Ovary (tissue), 7 donors: ENCODE measurements at regions not wholly inside any gene's neighbourhood (a gene's known extent, or its start where the extent isn't known, plus 50 kb on each side); places are given as distances from the start of the nearest gene placed in this dataset.

Source experiments
- DNase-seq, 5 donors: peaks; one replicate each; pipeline ENCODE4 v3.0.0-alpha.2; 2019 to 2020
- H3K27ac ChIP-seq, 2 donors: fragments of 200-600 bp; one replicate each; pipeline versions ENCODE4 v1.5.1 to v1.8.0; 2019 to 2022
- H3K27me3 ChIP-seq: fragments of 200-600 bp; one replicate; pipeline ENCODE4 v1.8.0; 2022
- H3K36me3 ChIP-seq: fragments of 200-600 bp; sonication (generic); one replicate; pipeline ENCODE4 v1.5.1; 2019
- H3K4me1 ChIP-seq: one replicate; pipeline ENCODE4 v1.8.1; 2013; ENCODE audit warnings: mild to moderate bottlenecking, moderate library complexity; ENCODE audit not compliant: insufficient read depth
- H3K4me3 ChIP-seq: fragments of 200-600 bp; sonication (generic); one replicate; pipeline ENCODE4 v1.5.1; 2017
- H3K9me3 ChIP-seq, 2 donors: fragments of 200-600 bp in 1 of 2; sonication (generic) in 1 of 2; one replicate each; pipeline versions ENCODE4 v1.5.1 to v1.8.1; 2013 to 2019; ENCODE audit warnings: mild to moderate bottlenecking in 1 of 2, moderate library complexity in 1 of 2
- CTCF ChIP-seq, 3 donors: fragments of 450-650 bp in 2 of 3; fragments of 200-600 bp in 1 of 3; IDR thresholded peaks; one replicate each; pipeline versions ENCODE4 v1.5.1 to v1.8.0; 2016 to 2022; ENCODE audit warnings: antibody characterized with exemption in 3 of 3, mild to moderate bottlenecking in 1 of 3
- EP300 ChIP-seq: sonication (generic); formaldehyde crosslinking; IDR thresholded peaks from one replicate; pipeline ENCODE4 v1.6.1; 2017; ENCODE audit warnings: antibody characterized with exemption
- POLR2A ChIP-seq: fragments of 450-650 bp; IDR thresholded peaks from one replicate; pipeline ENCODE4 v1.6.1; 2017; ENCODE audit warnings: antibody characterized with exemption, mild to moderate bottlenecking, moderate library complexity
- WGBS, 3 donors: extraction: QIAGEN DNeasy Blood & Tissue Kit in 1 of 3; methylation state at CpG; one replicate each; pipeline versions ENCODE4 v1.1.5 to v1.1.7; 2013 to 2017; 5-methylcytosine and 5-hydroxymethylcytosine counted together
- intact Hi-C, 4 donors: fragments of 100-400 bp; cut with DNase I; formaldehyde crosslinking; loops; one replicate each; pipeline versions ENCODE4 v1.11.0 to v1.15.1; 2022 to 2023
- donor health status: DM: no; HTN: no; CAD: no; lungs with moderate emphysema.
- donor health status: DM: no; HTN: no; CAD: no.
- donor health status: Bipolar disorder and iron deficiency.
- donor health status: DM: no; HTN: no; CAD: no.
- donor health status: DM: yes; HTN: yes; CAD: no.

- TF ChIP-seq POLR2A = no peak
- no peak for TF ChIP-seq CTCF (IDR thresholded peaks at IDR 0.05)
- TF ChIP-seq EP300 = no peak
- intact Hi-C loops = loop anchor here in 1 of 4 donors (10.0 kb wide), 1 partner anchor 701 kb away; no protein-coding TSS in a partner anchor
- WGBS, 3 donors = 76 to 83% (median 77%) methylated on average over 6 of the region's 6 CpGs
- Histone ChIP-seq H3K9me3 (no peaks in the 10 kb centered on the region), H3K4me1 (no peaks in the 10 kb centered on the region), H3K27me3 (no peaks in the 10 kb centered on the region), H3K36me3 (no peaks in the 10 kb centered on the region), H3K4me3 (no peak overlapping the region), H3K27ac (no peak overlapping the region)
- DNase-seq = no peak
Measured at GRCh38 chr2:239895669-239896068, 129.5 kb downstream of the NDUFA10 start.

GRCh38 chr2:239895116-239895515 lies 130.0 kb downstream of the NDUFA10 start:
- DNase-seq = no peak
- Histone ChIP-seq H3K27me3 (no peaks in the 10 kb centered on the region), H3K4me3 (no peak overlapping the region), H3K36me3 (no peaks in the 10 kb centered on the region), H3K4me1 (no peaks in the 10 kb centered on the region), H3K9me3 (no peaks in the 10 kb centered on the region), H3K27ac (no peak overlapping the region)
- TF ChIP-seq EP300 = no peak
- no peak for TF ChIP-seq CTCF (IDR thresholded peaks at IDR 0.05)
- no peak for TF ChIP-seq POLR2A
- WGBS, 3 donors = 71 to 87% (median 78%) methylated on average over 3 of the region's 3 CpGs
- intact Hi-C loops = loop anchor here in 1 of 4 donors (10.0 kb wide), 1 partner anchor 700 kb away; no protein-coding TSS in a partner anchor

- WGBS, 3 donors = 72 to 87% (median 80%) methylated on average over 5 of the region's 5 CpGs
- intact Hi-C loops = loop anchor here in 1 of 4 donors (10.0 kb wide), 1 partner anchor 699 kb away; no protein-coding TSS in a partner anchor
- Histone ChIP-seq H3K27me3 (no peaks in the 10 kb centered on the region), H3K9me3 (no peaks in the 10 kb centered on the region), H3K27ac (no peak overlapping the region), H3K36me3 (no peaks in the 10 kb centered on the region), H3K4me3 (no peak overlapping the region), H3K4me1 (no peaks in the 10 kb centered on the region)
- TF ChIP-seq CTCF (IDR thresholded peaks at IDR 0.05) = no peak
- TF ChIP-seq POLR2A = no peak
- DNase-seq = no peak
Measured at GRCh38 chr2:239894276-239894675, 130.9 kb downstream of the NDUFA10 start.

- no peaks in the 10 kb centered on the region for H3K36me3 ChIP-seq
- WGBS, 3 donors = 59 to 65% (median 60%) methylated on average over 4 of the region's 4 CpGs
- no peak overlapping the region for H3K4me3 ChIP-seq
- intact Hi-C loops = loop anchor here in 1 of 4 donors (10.0 kb wide), 1 partner anchor 698 kb away; no protein-coding TSS in a partner anchor
- no peak for TF ChIP-seq POLR2A
- TF ChIP-seq CTCF (IDR thresholded peaks at IDR 0.05) = no peak
- TF ChIP-seq EP300 = no peak
- no peaks in the 10 kb centered on the region for H3K27me3 ChIP-seq
- no peak for DNase-seq
- H3K9me3 ChIP-seq = no peaks in the 10 kb centered on the region
- no peaks in the 10 kb centered on the region for H3K4me1 ChIP-seq
- no peak overlapping the region for H3K27ac ChIP-seq
Measured at GRCh38 chr2:239893236-239893515, 132.0 kb downstream of the NDUFA10 start.
